ENCODE measurements at regions not wholly inside any gene's neighbourhood (a gene's known extent, or its start where the extent isn't known, plus 50 kb on each side); places are given as distances from the start of the nearest gene placed in this dataset.

GRCh38 chr13:86813198-86813597 lies 858.0 kb upstream of the SLITRK5 start:
- Histone ChIP-seq H4K20me1 (ENCODE audit: control insufficient read depth, insufficient read depth, insufficient read length) (no peaks in the 10 kb centered on the region), H3K9me3 (ENCODE audit: control insufficient read depth, low read depth, low read length) (no peaks in the 10 kb centered on the region), H3K27me3 (ENCODE audit: insufficient read depth, low read length) (no peaks in the 10 kb centered on the region), H4K91ac (ENCODE audit: insufficient read length, low read depth, low read length) (no peak overlapping the region), H2BK12ac (ENCODE audit: insufficient read length, low read depth, low read length) (no peak overlapping the region), H4K8ac (replicated peaks; ENCODE audit: insufficient read length, low read depth, low read length) (no peak overlapping the region), H3K4me2 (ENCODE audit: insufficient read depth, insufficient read length, low read length) (no peak overlapping the region), H2AK5ac (ENCODE audit: insufficient read length, low read length) (no peak overlapping the region), H2BK15ac (ENCODE audit: low read depth, low read length) (no peak overlapping the region), H3K18ac (ENCODE audit: insufficient read length, low read depth, low read length) (no peak overlapping the region), H2BK120ac (ENCODE audit: low read depth, low read length, poor library complexity, severe bottlenecking) (no peak overlapping the region), H3K79me2 (ENCODE audit: insufficient read depth, low read length) (no peaks in the 10 kb centered on the region), H3K4me1 (ENCODE audit: insufficient read depth, low read length) (no peaks in the 10 kb centered on the region), H3K23ac (ENCODE audit: insufficient read length, low read depth, low read length) (no peak overlapping the region), H3K56ac (ENCODE audit: insufficient read length, low read depth, low read length) (no peak overlapping the region), H3K23me2 (ENCODE audit: insufficient read length, low read depth, low read length, poor library complexity, severe bottlenecking) (no peaks in the 10 kb centered on the region), H2AFZ (ENCODE audit: low read length) (no peak overlapping the region), H3K4ac (ENCODE audit: low read depth, low read length) (no peak overlapping the region), H3K27ac (ENCODE audit: insufficient read length, low read depth, low read length) (no peak overlapping the region), H2BK20ac (ENCODE audit: low read depth, low read length, poor library complexity, severe bottlenecking) (no peak overlapping the region), H3T11ph (ENCODE audit: low read length) (no peak overlapping the region), H3K9ac (ENCODE audit: extremely low read depth, insufficient read length, low read length) (no peak overlapping the region), H3K79me1 (ENCODE audit: insufficient read depth, low read depth, low read length, poor library complexity, severe bottlenecking) (no peaks in the 10 kb centered on the region), H2BK5ac (ENCODE audit: insufficient read length, low read length) (no peak overlapping the region), H4K5ac (ENCODE audit: insufficient read length, low read depth, low read length) (no peak overlapping the region), H3K14ac (ENCODE audit: insufficient read depth, low read length) (no peak overlapping the region)
- Mint-ChIP-seq H3K9me3 (no peaks in the 10 kb centered on the region), H3K36me3 (ENCODE audit: insufficient read depth in 1 of 3, low read depth in 3 of 3) (no peaks in the 10 kb centered on the region), H3K27ac (no peak overlapping the region), H3K4me3 (no peak overlapping the region), H3K4me1 (peaks cover 6 to 14% of the 10 kb centered on the region in 2 experiments), H3K27me3 (ENCODE audit: low read depth) (no peaks in the 10 kb centered on the region)
- DNase-seq = no peak
- no peak for TF ChIP-seq CTCF (conservative IDR thresholded peaks at IDR 0.05)
- WGBS (ENCODE audit: extremely low coverage, insufficient read length, low lambda C conversion rate) = no CpG with 5 or more reads among the region's 1 CpG

Measured in H9 (cell line).